NCI-H524 treated with DMSO at 0.1 percent for 48 hours (cell line): ENCODE measurements at regions not wholly inside any gene's neighbourhood (a gene's known extent, or its start where the extent isn't known, plus 50 kb on each side); places are given as distances from the start of the nearest gene placed in this dataset.
"Not testable (repeated sequence)": the region's sequence is repeated elsewhere in the genome, so short reads cannot be mapped to it uniquely, and the experiment has no call there.

Experiments used
- DNase-seq: peaks from one replicate; lab custom pipeline; 2025; lab: John Stamatoyannopoulos, UW

DNA sequence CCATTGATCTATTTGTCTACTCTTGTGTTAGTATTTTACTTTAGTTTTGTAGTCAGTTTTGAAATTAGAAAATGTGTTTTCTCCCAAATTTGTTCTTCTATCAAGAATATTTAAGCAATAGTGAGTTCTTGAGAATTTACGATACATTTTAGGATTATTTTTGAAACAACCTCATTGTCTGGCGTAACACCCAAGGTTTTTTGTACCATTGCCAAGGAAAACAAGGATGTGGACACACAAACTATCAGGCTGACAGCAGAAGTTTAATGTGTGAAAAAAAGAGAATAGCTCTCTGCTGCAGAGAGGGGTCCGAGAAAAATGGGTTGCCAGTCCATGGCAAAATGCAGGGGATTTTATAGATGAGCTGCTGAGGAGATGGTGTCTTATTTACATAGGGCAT is 865.1 kb upstream of the CNTN5 start:
- no peak for DNase-seq

DNA sequence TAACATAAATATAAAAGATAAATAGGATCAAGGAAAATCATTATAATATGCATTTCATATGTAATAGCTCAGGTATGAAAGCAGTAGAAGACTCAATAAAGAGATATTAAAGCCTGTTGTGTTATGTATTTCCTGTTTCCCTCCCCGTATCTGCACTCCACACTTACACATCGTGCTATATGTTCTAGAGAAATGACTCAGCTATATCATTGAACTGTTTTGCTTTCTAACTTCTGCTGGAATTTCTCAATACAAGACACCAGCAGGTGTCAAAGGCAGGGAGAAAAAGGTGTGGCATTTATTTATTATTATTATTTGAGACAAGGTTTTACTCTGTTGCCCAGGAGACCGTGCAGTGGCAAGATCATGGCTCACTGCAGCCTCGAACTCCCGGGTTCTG is 842.8 kb upstream of the CNTN5 start:
- DNase-seq, result no peak

GRCh38 chr11:98180511-98180910 is 840.2 kb upstream of the CNTN5 start:
- DNase-seq, result no peak

DNA sequence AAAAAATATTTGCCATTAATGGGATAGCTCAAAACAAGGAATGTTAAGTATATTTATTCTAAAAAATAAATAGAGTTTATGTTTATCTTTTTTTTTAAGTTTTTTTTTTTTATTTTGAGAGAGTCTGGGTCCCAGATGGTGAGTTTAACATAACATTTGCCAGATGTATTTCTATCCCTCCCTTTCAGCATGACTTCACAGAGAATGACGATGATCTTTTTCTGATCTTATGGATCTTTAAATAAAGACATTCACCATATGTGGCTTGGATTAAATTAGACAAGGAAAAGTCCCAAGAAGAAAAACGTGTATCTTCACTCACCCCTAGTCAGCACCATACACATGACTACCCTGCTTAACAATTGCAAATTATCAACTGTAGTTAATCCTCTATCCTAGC is 839.8 kb upstream of the CNTN5 start:
- DNase-seq, result peak; percentile 51

DNA sequence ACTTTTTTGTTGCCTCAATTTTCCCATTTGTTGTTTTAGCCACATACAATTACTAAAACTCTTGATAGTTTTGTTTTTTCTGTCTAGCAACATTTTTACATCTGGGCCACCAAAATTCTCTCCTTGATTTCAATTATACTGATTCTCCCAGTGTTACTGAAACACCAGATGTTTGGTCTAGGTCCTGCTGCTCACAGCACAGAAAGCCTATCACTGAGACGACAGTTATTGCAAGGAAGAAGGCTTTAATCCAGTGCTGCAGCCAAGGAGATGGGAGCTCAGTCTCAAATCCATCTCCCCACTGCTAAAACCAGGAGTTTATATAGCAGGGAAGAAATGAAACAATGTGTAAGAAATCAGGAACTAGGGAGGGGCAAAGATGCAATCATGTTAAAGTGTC is 837.7 kb upstream of the CNTN5 start:
- DNase-seq, result no peak

GRCh38 chr11:98185245-98185644 is 835.5 kb upstream of the CNTN5 start:
- DNase-seq, result no peak

DNA sequence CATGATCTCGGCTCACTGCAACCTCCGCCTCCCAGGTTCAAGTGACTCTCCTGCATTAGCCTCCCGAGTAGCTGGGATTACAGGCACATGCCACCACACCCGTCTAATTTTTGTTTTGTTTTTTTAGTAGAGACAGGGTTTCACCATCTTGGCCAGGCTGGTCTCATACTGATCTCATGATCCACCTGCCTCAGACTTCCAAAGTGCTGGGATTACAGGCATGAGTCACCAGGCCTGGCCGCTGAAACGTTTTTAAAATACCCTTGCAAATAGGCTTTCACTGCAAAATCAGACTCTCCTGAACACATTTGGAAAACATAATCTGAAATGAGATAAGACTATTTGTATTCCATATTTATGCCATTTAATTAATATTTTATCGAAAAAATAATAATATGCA is 826.1 kb upstream of the CNTN5 start:
- no peak for DNase-seq

GRCh38 chr11:98195300-98195699 is 825.4 kb upstream of the CNTN5 start:
- DNase-seq, result no peak

GRCh38 chr11:98207086-98207485 is 813.7 kb upstream of the CNTN5 start:
- DNase-seq, result no peak

- no peak for DNase-seq
These were observed 793.5 kb upstream of the CNTN5 start for GRCh38 chr11:98227278-98227677.

DNA sequence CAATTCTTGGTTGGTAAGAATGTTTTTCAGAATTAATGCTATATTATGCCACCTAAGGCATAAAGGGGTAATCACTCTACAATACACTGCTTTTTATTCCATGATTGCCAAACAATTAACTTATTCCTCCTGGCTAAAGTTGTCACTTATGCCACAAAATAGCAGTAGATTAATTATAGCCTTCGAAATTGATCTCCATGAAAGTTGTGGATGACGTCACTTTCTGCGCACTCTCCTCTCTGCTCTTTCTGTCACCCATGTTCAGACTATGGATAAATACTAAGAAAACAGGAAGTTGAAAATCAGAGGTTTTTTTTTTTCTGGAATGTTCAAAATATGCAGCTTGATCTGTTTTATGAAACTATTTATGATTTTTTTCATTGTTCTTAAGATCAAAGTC is 790.1 kb upstream of the CNTN5 start:
- no peak for DNase-seq

GRCh38 chr11:98234698-98235097 is 786.1 kb upstream of the CNTN5 start:
- DNase-seq, result no peak

DNA sequence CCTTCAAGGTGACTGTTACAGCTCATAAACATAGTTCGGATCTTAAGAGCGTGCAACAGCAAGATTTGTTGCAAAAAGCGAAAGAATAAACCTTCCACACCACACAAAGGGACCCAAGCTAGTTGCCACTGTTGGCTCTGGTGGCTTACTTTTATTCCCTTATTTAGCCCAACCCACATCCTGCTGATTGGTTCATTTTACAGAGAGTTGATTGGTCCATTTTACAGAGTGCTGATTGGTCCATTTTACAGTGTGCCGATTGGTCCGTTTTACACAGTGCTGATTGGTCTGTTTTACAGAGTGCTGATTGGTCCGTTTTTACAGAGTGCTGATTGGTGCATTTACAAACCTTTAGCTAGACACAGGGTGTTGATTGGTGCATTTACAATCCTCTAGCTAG is 776.9 kb upstream of the CNTN5 start:
- no peak for DNase-seq

DNA sequence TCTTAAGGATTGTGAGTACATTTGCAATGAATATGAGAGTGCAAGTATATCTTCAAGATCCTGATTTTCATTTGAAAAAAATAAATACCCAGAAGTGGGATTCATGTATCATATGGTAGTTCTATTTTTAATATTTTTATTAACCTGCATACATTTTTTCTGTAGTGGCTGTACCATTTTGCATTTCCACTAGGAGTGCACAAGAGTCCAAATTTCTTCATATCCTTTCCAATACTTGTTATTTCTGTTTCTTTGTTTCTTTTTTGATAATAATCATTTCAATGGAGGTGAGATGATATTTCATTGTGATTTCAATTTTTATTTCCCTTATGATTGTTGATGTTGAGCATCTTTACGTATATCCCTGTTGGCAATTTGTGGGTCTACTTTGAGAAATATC is 759.8 kb upstream of the CNTN5 start:
- no peak for DNase-seq

- no peak for DNase-seq
These were observed 743.4 kb upstream of the CNTN5 start for GRCh38 chr11:98277251-98277912.

DNA sequence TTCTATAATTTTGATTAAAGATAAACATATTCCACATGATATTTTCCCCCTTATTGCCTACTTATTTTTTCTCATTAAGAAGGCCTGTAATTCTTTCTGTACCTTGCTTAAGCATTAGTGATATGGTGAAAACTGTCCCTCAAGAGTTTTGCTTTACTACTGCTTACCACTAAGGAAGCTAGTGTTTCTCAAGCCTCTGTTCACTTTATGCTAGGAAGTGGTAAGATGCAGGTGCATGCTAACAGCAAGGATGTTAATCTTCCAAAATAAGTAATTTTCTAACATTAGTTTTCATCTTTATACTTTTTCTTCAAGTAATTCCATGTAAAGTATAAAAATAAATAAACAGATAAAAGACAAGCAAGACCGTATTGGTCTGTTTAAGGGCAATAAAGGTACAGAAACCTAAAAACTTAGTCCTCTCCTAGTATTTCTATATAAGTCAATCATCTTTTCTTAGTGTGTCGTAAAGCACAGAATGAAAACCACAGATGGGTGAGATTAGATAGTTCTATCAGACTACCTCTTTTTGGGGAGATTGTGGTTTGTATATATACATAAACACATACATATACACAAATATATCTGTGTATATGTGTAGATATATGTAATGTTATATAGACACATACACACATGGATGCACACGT is 731.0 kb upstream of the CNTN5 start:
- DNase-seq, result no peak

DNA sequence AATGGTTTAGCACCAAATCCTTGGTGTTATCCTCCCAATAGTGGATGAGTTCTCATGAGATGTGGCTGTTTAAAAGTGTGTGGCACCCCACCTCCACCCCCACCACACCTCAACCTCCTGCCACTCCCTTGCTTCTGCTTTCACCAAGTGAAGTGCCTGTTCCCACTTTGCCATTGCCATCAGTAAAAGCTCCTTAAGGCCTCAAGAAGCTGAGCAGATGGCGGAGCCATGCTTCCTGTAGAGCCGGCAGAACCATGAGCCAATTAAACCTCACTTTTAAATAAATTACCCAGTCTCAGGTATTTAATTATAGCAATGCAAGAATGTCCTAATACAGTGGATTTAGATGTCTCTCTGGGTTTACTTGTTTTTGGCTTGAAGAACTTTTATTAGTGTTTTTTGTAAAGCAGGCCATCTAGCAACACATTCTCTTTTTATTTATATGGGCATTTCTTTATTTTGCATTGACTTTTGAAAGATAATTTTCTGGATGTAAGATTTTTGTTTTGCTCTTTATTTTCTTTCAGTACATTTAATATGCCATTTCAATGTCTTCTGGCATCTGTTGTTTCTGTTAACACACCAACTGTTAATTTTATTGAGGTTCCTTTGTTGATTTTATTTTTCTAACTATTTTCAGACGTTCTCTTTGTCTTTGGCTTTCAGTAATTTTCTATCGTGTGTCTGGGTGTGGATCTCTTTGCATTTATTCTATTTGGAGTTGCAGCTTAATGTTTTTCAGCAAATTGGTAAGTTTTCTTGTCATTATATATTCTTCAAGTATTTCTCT is 724.5 kb upstream of the CNTN5 start:
- peak; percentile 80 for DNase-seq

GRCh38 chr11:98300719-98301118 is 720.0 kb upstream of the CNTN5 start:
- no peak for DNase-seq

GRCh38 chr11:98307827-98308491 is 712.8 kb upstream of the CNTN5 start:
- DNase-seq, result no peak

DNA sequence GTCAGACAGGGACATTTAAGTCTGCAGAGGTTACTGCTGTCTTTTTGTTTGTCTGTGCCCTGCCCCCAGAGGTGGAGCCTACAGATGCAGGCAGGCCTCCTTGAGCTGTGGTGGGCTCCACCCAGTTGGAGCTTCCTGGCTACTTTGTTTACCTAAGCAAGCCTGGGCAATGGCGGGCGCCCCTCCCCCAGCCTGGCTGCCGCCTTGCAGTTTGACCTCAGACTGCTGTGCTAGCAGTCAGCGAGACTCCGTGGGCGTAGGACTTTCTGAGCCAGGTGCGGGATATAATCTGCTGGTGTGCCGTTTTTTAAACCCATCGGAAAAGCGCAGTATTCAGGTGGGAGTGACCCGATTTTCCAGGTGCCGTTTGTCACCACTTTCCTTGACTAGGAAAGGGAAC is 690.4 kb upstream of the CNTN5 start:
- not testable (repeated sequence) for DNase-seq

- DNase-seq, result no peak
These were observed 662.2 kb upstream of the CNTN5 start for GRCh38 chr11:98358551-98358950.

DNA sequence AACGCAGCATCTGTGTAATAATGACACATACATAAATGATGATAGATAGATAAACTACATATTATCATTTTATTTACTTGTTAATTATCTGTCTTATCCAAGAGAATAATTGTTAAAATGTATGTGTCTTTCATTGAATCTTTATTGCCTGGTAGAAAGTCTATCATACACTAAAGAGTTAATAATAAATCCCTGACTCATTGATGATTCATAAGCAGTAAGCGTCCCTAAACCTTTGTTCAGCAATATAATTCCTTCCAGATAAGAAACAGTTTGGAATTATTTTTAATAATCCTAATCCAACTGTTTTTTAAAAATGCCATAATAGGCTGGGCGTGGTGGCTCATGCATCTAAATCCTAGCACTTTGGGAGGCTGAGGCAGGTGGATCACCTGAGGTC is 655.6 kb upstream of the CNTN5 start:
- DNase-seq, result no peak

GRCh38 chr11:98365941-98366340 is 654.8 kb upstream of the CNTN5 start:
- no peak for DNase-seq
